Thoracic aorta (tissue), 2 donors: ENCODE measurements at regions not wholly inside any gene's neighbourhood (a gene's known extent, or its start where the extent isn't known, plus 50 kb on each side); places are given as distances from the start of the nearest gene placed in this dataset.

Experiments used
- ATAC-seq: fragments of 150-250 bp; one replicate; pipeline ENCODE4 v1.8.0; 2017; ENCODE audit warnings: low read depth; ENCODE audit not compliant: insufficient number of reproducible peaks, low FRiP score
- DNase-seq: peaks from one replicate; pipeline ENCODE4 v3.0.0-alpha.2; 2020; ENCODE audit warnings: low spot score
- H3K27ac ChIP-seq, 2 donors: fragments of 200-600 bp; sonication (generic); 1 replicate in 1 of 2; 2 replicates in 1 of 2; pipeline ENCODE4 v1.5.1; 2016; ENCODE audit warnings: mild to moderate bottlenecking in 2 of 2, moderate library complexity in 2 of 2
- H3K27me3 ChIP-seq: fragments of 200-600 bp; sonication (generic); replicated peaks from 2 replicates; pipeline ENCODE4 v1.6.0; 2016; ENCODE audit warnings: mild to moderate bottlenecking; ENCODE audit not compliant: insufficient read depth
- H3K36me3 ChIP-seq: fragments of 200-600 bp; sonication (generic); one replicate; pipeline ENCODE4 v1.5.1; 2016
- H3K4me1 ChIP-seq, 2 donors: fragments of 200-600 bp; sonication (generic); 1 replicate in 1 of 2; 2 replicates in 1 of 2; pipeline versions ENCODE4 v1.5.1 to v1.6.0; 2016; ENCODE audit warnings: low read depth in 2 of 2, mild to moderate bottlenecking in 1 of 2; ENCODE audit not compliant: control insufficient read depth in 1 of 2
- H3K4me3 ChIP-seq: fragments of 200-600 bp; sonication (generic); 2 replicates; pipeline ENCODE4 v1.5.1; 2016; ENCODE audit warnings: mild to moderate bottlenecking
- H3K9me3 ChIP-seq: fragments of 200-600 bp; sonication (generic); 2 replicates; pipeline ENCODE4 v1.5.1; 2016
- CTCF ChIP-seq: fragments of 200-600 bp; sonication (generic); IDR thresholded peaks from one replicate; pipeline ENCODE4 v1.5.1; 2019; ENCODE audit warnings: antibody characterized with exemption

DNA sequence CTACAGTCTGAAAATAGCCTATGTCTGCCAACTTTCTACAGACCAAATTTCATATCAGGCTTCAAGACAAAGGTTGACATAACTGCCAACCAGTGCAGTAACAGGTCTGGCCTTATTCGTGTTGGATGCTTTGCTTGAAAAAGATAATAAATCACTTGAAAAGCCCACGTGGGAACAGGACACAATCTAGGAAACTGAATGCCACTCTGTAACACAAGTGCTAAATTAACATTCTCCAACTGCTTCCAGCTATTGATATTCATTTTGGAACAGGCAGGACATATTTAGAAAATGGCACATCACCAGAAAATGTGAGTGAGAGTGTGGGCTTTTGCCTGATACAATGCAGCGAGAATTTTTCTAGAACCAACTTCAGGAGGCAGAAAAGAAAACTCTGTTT lies 165.9 kb upstream of the CCDC150 start:
- no peaks in the 10 kb centered on the region for H3K9me3 ChIP-seq
- ATAC-seq: no peak
- H3K27ac ChIP-seq: no peak overlapping the region
- no peaks in the 10 kb centered on the region for H3K27me3 ChIP-seq
- no peak for DNase-seq
- no peak for TF ChIP-seq CTCF
- no peaks in the 10 kb centered on the region for H3K36me3 ChIP-seq
- peaks cover 7 to 16% of the 10 kb centered on the region in 2 donors for H3K4me1 ChIP-seq
- no peak overlapping the region for H3K4me3 ChIP-seq

DNA sequence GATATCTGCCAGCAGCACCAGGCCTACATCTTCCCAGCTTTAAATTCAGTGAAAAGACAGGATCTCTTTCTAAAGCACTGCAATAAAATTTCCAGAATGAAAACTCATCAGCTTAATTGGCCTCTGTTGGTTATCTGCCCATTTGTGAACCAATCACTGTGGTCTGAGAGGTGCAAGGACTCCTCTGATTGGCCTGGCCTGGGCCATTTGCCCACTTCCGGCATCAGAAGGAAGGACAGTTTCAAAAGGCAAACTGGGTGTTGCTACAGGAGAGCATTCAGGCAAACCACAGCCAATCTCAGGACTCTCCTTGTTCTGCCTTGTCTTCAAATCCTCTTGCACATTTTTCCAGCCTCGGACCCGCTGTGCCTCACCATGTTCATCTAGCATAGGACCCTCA lies 163.9 kb upstream of the CCDC150 start:
- H3K27me3 ChIP-seq: no peaks in the 10 kb centered on the region
- no peak for ATAC-seq

GRCh38 chr2:196478588-196478987 lies 160.9 kb upstream of the CCDC150 start:
- H3K27ac ChIP-seq: no peak overlapping the region
- DNase-seq (no peak), ATAC-seq (no peak)
- no peak for TF ChIP-seq CTCF
- H3K27me3 ChIP-seq: no peaks in the 10 kb centered on the region
- H3K36me3 ChIP-seq: no peaks in the 10 kb centered on the region
- H3K4me3 ChIP-seq: no peak overlapping the region
- no peaks in the 10 kb centered on the region for H3K9me3 ChIP-seq
- peaks cover 7 to 9% of the 10 kb centered on the region in 2 donors for H3K4me1 ChIP-seq

More for the DNA sequence above, 163.9 kb upstream of the CCDC150 start:
- Histone ChIP-seq H3K9me3 (no peaks in the 10 kb centered on the region), H3K4me1 (peaks cover 7 to 16% of the 10 kb centered on the region in 2 donors), H3K4me3 (no peak overlapping the region), H3K36me3 (no peaks in the 10 kb centered on the region), H3K27ac (no peak overlapping the region)
- no peak for DNase-seq
- no peak for TF ChIP-seq CTCF

- Histone ChIP-seq H3K4me3 (no peak overlapping the region), H3K4me1 (peaks cover 0 to 4% of the 10 kb centered on the region in 2 donors), H3K27ac (no peak overlapping the region), H3K36me3 (no peaks in the 10 kb centered on the region), H3K9me3 (no peaks in the 10 kb centered on the region), H3K27me3 (no peaks in the 10 kb centered on the region)
- ATAC-seq: no peak
- no peak for TF ChIP-seq CTCF
- no peak for DNase-seq
These were observed 160.2 kb upstream of the CCDC150 start for GRCh38 chr2:196479350-196479749.

DNA sequence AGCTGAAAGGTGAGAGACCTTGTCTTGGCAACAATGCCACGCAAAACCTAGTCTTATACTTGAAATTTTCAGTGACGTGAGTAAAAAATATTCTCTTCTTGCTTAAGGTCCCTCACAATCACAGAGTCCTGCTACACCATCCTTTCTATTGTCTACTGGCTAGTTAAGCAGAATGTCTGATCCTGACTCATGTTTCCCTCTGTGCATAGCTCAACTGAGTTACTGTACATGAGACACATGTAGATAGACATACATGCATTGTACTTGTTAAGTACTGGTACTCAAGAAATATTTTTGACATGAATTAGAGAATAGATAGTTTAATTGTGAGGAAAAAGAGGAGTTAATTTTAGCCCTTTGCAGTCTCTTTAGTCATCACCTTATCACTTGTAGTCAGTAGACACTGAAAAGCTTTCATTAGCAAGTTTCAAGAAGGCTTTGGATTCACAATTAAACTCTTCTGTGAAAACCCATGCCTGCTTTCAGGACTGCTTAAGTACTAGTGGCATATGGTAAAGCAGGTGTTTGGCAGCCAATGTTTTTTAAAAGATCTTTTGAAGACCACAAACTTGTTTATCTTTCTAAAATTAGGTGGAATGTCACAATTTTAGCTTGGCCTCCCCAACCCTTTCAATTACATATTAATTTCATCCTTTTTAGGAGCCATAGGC lies 158.7 kb upstream of the CCDC150 start:
- no peak overlapping the region for H3K27ac ChIP-seq

More for the DNA sequence above, 158.7 kb upstream of the CCDC150 start:
- Histone ChIP-seq H3K9me3 (no peaks in the 10 kb centered on the region), H3K27me3 (no peaks in the 10 kb centered on the region), H3K4me3 (no peak overlapping the region), H3K4me1 (peaks cover 0 to 4% of the 10 kb centered on the region in 2 donors), H3K36me3 (no peaks in the 10 kb centered on the region)
- no peak for TF ChIP-seq CTCF
- DNase-seq (no peak), ATAC-seq (no peak)
